Central memory CD8-positive, alpha-beta T cell (primary cell): ENCODE measurements at regions not wholly inside any gene's neighbourhood (a gene's known extent, or its start where the extent isn't known, plus 50 kb on each side); places are given as distances from the start of the nearest gene placed in this dataset.

Source experiments
- ATAC-seq: fragments of 150-1000 bp; cut with Tn5 transposase; replicated peaks from 2 replicates; pipeline ENCODE4 v1.10.0; 2022; ENCODE audit warnings: mild to moderate bottlenecking, moderate FRiP score, moderate number of reproducible peaks; ENCODE audit not compliant: poor library complexity, severe bottlenecking; ENCODE audit errors: extremely low read depth
- DNase-seq, 2 donors: peaks; one replicate each; pipeline ENCODE4 v3.0.0; 2021; ENCODE audit warnings: low spot score in 2 of 2
- H3K27ac Mint-ChIP-seq: one replicate; pipeline ENCODE4 v1.8.0; 2022; ENCODE audit warnings: low read depth, mild to moderate bottlenecking, moderate library complexity, mixed read lengths
- H3K27me3 Mint-ChIP-seq: one replicate; pipeline ENCODE4 v1.8.0; 2022; ENCODE audit warnings: mixed read lengths
- H3K36me3 Mint-ChIP-seq: one replicate; pipeline ENCODE4 v1.8.0; 2022; ENCODE audit warnings: mild to moderate bottlenecking, moderate library complexity, mixed read lengths; ENCODE audit not compliant: insufficient read depth
- H3K4me1 Mint-ChIP-seq: one replicate; pipeline ENCODE4 v1.8.0; 2022; ENCODE audit warnings: mixed read lengths
- H3K4me3 Mint-ChIP-seq: one replicate; pipeline ENCODE4 v1.8.0; 2022; ENCODE audit warnings: mild to moderate bottlenecking, moderate library complexity, mixed read lengths
- H3K9me3 Mint-ChIP-seq: one replicate; pipeline ENCODE4 v1.8.0; 2022; ENCODE audit warnings: mixed read lengths

DNA sequence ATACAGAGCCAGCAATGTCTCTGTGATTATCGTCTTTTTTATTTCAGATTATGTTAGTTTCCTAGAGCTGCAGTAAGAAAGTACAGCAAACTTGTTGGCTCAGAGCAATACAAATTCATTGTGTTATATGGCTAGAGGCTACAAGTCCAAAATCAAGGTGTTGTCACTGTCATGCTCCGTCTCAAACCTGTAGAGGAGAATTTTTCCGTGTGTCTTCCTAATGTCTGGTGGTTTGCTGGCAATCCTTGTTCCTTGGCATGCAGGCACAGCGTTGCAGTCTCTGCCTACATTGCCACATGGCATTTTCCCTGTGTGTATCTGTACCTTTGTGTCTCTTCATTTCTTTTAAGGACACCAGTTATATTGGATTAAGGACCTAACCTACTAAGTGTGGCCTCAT is 244.4 kb downstream of the LRRIQ3 start:
- H3K36me3 Mint-ChIP-seq, result no peaks in the 10 kb centered on the region
- ATAC-seq (no peak), DNase-seq (no peak)
- no peaks in the 10 kb centered on the region for H3K4me1 Mint-ChIP-seq
- H3K4me3 Mint-ChIP-seq, result no peak overlapping the region
- H3K27ac Mint-ChIP-seq, result no peak overlapping the region
- H3K9me3 Mint-ChIP-seq, result peaks cover 21% of the 10 kb centered on the region
- H3K27me3 Mint-ChIP-seq, result no peaks in the 10 kb centered on the region

GRCh38 chr1:73953186-73953585 is 244.8 kb downstream of the LRRIQ3 start:
- ATAC-seq, result no peak

DNA sequence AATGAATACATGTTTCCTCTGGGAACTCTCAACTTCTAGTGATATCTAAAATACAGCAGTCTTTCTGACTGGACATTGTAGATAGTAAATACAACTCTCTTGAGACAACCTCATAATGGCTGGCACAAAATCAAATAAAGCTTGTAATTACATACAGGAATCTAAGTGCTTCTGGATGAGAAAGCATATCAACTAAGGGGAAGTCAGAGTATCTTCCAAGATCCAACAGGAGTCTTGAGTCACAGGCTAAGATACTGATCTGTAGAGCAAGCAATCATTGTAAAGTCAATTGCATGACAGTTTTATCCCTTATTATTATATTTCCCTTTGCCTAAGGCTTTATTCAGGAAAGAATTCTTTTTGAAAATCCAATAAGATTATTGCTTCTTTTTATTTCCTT is 249.9 kb downstream of the LRRIQ3 start:
- Mint-ChIP-seq H3K4me1 (no peaks in the 10 kb centered on the region), H3K9me3 (peaks cover 9% of the 10 kb centered on the region), H3K4me3 (no peak overlapping the region), H3K27ac (no peak overlapping the region), H3K27me3 (no peaks in the 10 kb centered on the region), H3K36me3 (no peaks in the 10 kb centered on the region)
- ATAC-seq (no peak), DNase-seq (no peak)

More at GRCh38 chr1:73953186-73953585, 244.8 kb downstream of the LRRIQ3 start:
- Mint-ChIP-seq H3K4me1 (no peaks in the 10 kb centered on the region), H3K27ac (no peak overlapping the region), H3K36me3 (no peaks in the 10 kb centered on the region), H3K4me3 (no peak overlapping the region), H3K9me3 (peaks cover 21% of the 10 kb centered on the region), H3K27me3 (no peaks in the 10 kb centered on the region)
- DNase-seq, result no peak

- DNase-seq (no peak), ATAC-seq (no peak)
- no peaks in the 10 kb centered on the region for H3K27me3 Mint-ChIP-seq
- no peaks in the 10 kb centered on the region for H3K4me1 Mint-ChIP-seq
- peaks cover 9% of the 10 kb centered on the region for H3K9me3 Mint-ChIP-seq
- no peak overlapping the region for H3K27ac Mint-ChIP-seq
- H3K4me3 Mint-ChIP-seq, result no peak overlapping the region
- no peaks in the 10 kb centered on the region for H3K36me3 Mint-ChIP-seq
Measured at GRCh38 chr1:73947009-73947408, 251.0 kb downstream of the LRRIQ3 start.

- Mint-ChIP-seq H3K4me3 (no peak overlapping the region), H3K27me3 (no peaks in the 10 kb centered on the region), H3K27ac (no peak overlapping the region), H3K9me3 (no peaks in the 10 kb centered on the region), H3K4me1 (no peaks in the 10 kb centered on the region), H3K36me3 (no peaks in the 10 kb centered on the region)
- ATAC-seq (no peak), DNase-seq (no peak)
Measured at GRCh38 chr1:73943270-73943669, 254.7 kb downstream of the LRRIQ3 start.

DNA sequence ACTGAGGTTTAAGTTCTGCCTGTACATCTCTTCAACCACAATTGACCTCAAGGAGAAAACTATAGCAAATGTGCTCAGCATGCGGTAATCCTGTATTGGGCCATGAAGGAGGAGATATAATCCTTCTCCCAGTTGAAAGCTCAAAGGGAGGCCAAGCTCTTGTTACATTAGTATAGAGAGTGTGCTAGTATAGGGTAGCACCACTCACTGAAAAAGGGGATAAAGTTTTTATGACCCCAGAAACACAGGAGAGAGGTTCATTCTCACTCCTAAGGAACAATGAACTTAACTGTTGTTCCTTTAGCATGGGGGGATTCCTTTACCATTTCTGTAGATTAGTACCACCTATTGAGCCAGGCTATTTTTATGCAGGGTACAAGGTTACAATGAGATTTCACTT is 267.7 kb downstream of the LRRIQ3 start:
- no peaks in the 10 kb centered on the region for H3K4me1 Mint-ChIP-seq
- no peak for DNase-seq
- no peak for ATAC-seq
- H3K36me3 Mint-ChIP-seq, result no peaks in the 10 kb centered on the region
- H3K27me3 Mint-ChIP-seq, result no peaks in the 10 kb centered on the region
- H3K9me3 Mint-ChIP-seq, result no peaks in the 10 kb centered on the region
- H3K27ac Mint-ChIP-seq, result no peak overlapping the region
- no peak overlapping the region for H3K4me3 Mint-ChIP-seq

DNA sequence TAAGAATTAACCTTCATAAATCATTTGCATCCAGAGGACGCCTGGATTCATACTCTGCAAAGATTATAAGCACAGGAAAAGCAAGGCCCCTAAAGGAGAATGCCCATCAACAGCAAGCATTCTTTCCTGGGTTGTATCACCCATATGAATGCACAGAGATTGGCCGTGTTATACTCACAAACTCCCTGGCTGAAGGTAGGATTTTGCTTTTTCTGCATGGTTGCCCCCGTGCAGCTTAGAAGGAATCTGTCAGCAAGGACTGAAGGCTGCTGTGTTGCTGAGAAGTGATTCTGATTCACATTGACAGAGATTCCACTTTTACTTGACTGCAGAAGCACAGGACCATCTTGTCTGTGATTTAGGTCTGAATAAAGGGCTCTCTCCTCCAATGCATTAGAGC is 283.0 kb downstream of the LRRIQ3 start:
- Mint-ChIP-seq H3K27me3 (no peaks in the 10 kb centered on the region), H3K36me3 (no peaks in the 10 kb centered on the region), H3K4me3 (no peak overlapping the region), H3K9me3 (peaks cover 16% of the 10 kb centered on the region), H3K4me1 (no peaks in the 10 kb centered on the region), H3K27ac (no peak overlapping the region)
- ATAC-seq (no peak), DNase-seq (no peak)

DNA sequence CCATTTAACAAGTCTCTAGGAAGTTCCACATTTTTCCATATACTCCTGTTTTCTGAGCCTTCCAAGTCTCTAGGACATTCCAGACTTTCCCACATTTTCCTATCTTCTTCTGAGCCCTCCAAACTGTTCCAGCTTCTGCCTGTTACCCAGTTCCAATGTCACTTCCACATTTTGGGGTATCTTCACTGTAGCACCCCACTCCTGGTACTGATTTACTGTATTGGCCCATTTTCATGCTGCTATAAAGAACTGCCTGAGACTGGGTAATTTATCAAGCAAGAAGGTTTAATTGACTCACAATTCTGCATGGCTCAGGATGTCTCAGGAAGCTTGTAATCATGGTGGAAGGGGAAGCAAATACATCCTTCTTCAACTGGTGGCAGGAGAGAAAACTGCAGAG is 285.0 kb downstream of the LRRIQ3 start:
- no peaks in the 10 kb centered on the region for H3K4me1 Mint-ChIP-seq
- no peak overlapping the region for H3K27ac Mint-ChIP-seq
- H3K27me3 Mint-ChIP-seq, result no peaks in the 10 kb centered on the region
- no peak overlapping the region for H3K4me3 Mint-ChIP-seq
- ATAC-seq, result no peak
- peaks cover 16% of the 10 kb centered on the region for H3K9me3 Mint-ChIP-seq
- no peaks in the 10 kb centered on the region for H3K36me3 Mint-ChIP-seq
- DNase-seq, result no peak

GRCh38 chr1:73911849-73912248 is 286.1 kb downstream of the LRRIQ3 start:
- DNase-seq, result no peak
- no peaks in the 10 kb centered on the region for H3K36me3 Mint-ChIP-seq
- H3K4me3 Mint-ChIP-seq, result no peak overlapping the region
- no peaks in the 10 kb centered on the region for H3K4me1 Mint-ChIP-seq
- no peaks in the 10 kb centered on the region for H3K27me3 Mint-ChIP-seq
- no peak for ATAC-seq
- H3K9me3 Mint-ChIP-seq, result peaks cover 16% of the 10 kb centered on the region
- no peak overlapping the region for H3K27ac Mint-ChIP-seq

- no peak overlapping the region for H3K27ac Mint-ChIP-seq
- DNase-seq, result no peak
Measured at GRCh38 chr1:73910466-73910865, 287.5 kb downstream of the LRRIQ3 start.

DNA sequence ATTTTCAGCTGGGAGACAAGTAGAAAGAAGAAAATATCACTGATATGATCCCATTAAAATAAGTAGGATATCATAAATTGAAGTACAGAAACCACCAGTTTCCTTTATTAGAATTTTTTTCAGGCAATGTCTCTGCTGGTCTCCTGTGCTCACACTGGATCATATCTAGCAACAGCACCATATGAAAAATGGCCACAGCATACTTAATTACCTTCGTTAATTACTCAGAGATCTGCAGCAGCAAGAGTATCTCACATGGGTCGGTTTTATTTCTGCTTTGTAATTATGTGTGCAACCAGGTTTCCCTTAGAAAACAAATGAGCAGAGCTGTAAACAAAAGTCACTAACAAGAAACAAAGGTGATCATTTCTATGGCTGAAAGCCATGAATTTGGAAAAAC is 287.9 kb downstream of the LRRIQ3 start:
- H3K4me3 Mint-ChIP-seq, result no peak overlapping the region
- no peak overlapping the region for H3K27ac Mint-ChIP-seq
- H3K4me1 Mint-ChIP-seq, result no peaks in the 10 kb centered on the region
- DNase-seq (no peak), ATAC-seq (no peak)
- peaks cover 16% of the 10 kb centered on the region for H3K9me3 Mint-ChIP-seq
- H3K27me3 Mint-ChIP-seq, result no peaks in the 10 kb centered on the region
- no peaks in the 10 kb centered on the region for H3K36me3 Mint-ChIP-seq

More at GRCh38 chr1:73910466-73910865, 287.5 kb downstream of the LRRIQ3 start:
- Mint-ChIP-seq H3K9me3 (peaks cover 16% of the 10 kb centered on the region), H3K4me1 (no peaks in the 10 kb centered on the region), H3K36me3 (no peaks in the 10 kb centered on the region), H3K4me3 (no peak overlapping the region), H3K27me3 (no peaks in the 10 kb centered on the region)
- ATAC-seq, result no peak

- H3K27ac Mint-ChIP-seq, result no peak overlapping the region
- no peak overlapping the region for H3K4me3 Mint-ChIP-seq
- H3K36me3 Mint-ChIP-seq, result no peaks in the 10 kb centered on the region
- DNase-seq, result no peak
- no peaks in the 10 kb centered on the region for H3K27me3 Mint-ChIP-seq
- no peak for ATAC-seq
- H3K4me1 Mint-ChIP-seq, result no peaks in the 10 kb centered on the region
- H3K9me3 Mint-ChIP-seq, result peaks cover 16% of the 10 kb centered on the region
Measured at GRCh38 chr1:73909043-73909562, 288.9 kb downstream of the LRRIQ3 start.

GRCh38 chr1:73907051-73907450 is 290.9 kb downstream of the LRRIQ3 start:
- Mint-ChIP-seq H3K27me3 (no peaks in the 10 kb centered on the region), H3K9me3 (peaks cover 9% of the 10 kb centered on the region), H3K4me1 (no peaks in the 10 kb centered on the region), H3K4me3 (no peak overlapping the region), H3K27ac (no peak overlapping the region), H3K36me3 (no peaks in the 10 kb centered on the region)
- no peak for DNase-seq
- no peak for ATAC-seq

DNA sequence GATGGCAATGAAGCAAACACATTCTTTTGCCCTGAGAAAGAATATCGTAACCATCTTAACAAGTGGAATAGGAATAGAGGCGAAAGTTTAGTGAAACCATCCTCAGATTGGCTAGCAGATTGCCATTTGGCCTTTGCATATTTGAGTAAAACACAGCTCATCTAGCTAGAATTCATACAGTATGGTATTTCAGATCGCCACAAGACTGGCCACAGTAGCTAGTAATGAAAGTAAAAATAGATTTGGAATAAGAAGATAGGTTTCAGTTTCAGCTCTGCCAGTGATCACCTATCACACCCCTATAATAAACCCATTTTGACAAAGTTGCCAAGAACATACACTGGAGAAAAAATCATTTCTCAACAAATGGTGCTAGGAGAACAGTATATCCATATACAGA is 294.9 kb downstream of the LRRIQ3 start:
- no peak for ATAC-seq

More for the DNA sequence above, 294.9 kb downstream of the LRRIQ3 start:
- DNase-seq, result no peak
- no peaks in the 10 kb centered on the region for H3K27me3 Mint-ChIP-seq
- H3K27ac Mint-ChIP-seq, result no peak overlapping the region
- no peaks in the 10 kb centered on the region for H3K36me3 Mint-ChIP-seq
- no peaks in the 10 kb centered on the region for H3K4me1 Mint-ChIP-seq
- H3K9me3 Mint-ChIP-seq, result no peaks in the 10 kb centered on the region
- H3K4me3 Mint-ChIP-seq, result no peak overlapping the region
